H9 (cell line): ENCODE measurements at regions not wholly inside any gene's neighbourhood (a gene's known extent, or its start where the extent isn't known, plus 50 kb on each side); places are given as distances from the start of the nearest gene placed in this dataset.
A peak's percentile ranks its signal among the peaks of the same experiment; 100 is the strongest.

ENCODE experiments used
- DNase-seq: peaks from one replicate; pipeline ENCODE4 v3.0.0-alpha.2; 2017
- H2AFZ ChIP-seq: one replicate; pipeline ENCODE4 v1.6.1; 2013; ENCODE audit warnings: mild to moderate bottlenecking, low read length, control low read depth, moderate library complexity
- H2AK5ac ChIP-seq: 2 replicates; pipeline ENCODE4 v1.6.1; 2013; ENCODE audit warnings: low read length, control low read depth, mixed read lengths; ENCODE audit not compliant: insufficient read length
- H2BK120ac ChIP-seq: one replicate; pipeline ENCODE4 v1.6.1; 2013; ENCODE audit warnings: low read depth, mild to moderate bottlenecking, low read length, control low read depth, inconsistent platforms; ENCODE audit not compliant: poor library complexity, severe bottlenecking
- H2BK12ac ChIP-seq: 2 replicates; pipeline ENCODE4 v1.6.1; 2013; ENCODE audit warnings: low read length, control low read depth, mixed read lengths, low read depth; ENCODE audit not compliant: insufficient read length
- H2BK15ac ChIP-seq: 2 replicates; pipeline ENCODE4 v1.6.1; 2013; ENCODE audit warnings: low read depth, low read length, control low read depth
- H2BK20ac ChIP-seq: one replicate; pipeline ENCODE4 v1.6.1; 2013; ENCODE audit warnings: low read depth, mild to moderate bottlenecking, low read length, control low read depth, inconsistent platforms; ENCODE audit not compliant: poor library complexity, severe bottlenecking
- H2BK5ac ChIP-seq: 2 replicates; pipeline ENCODE4 v1.6.1; 2013; ENCODE audit warnings: low read length, control low read depth, mixed read lengths; ENCODE audit not compliant: insufficient read length
- H3K14ac ChIP-seq: 2 replicates; pipeline ENCODE4 v1.6.1; 2013; ENCODE audit warnings: low read length, control low read depth; ENCODE audit not compliant: insufficient read depth
- H3K18ac ChIP-seq: 2 replicates; pipeline ENCODE4 v1.6.1; 2013; ENCODE audit warnings: low read depth, mild to moderate bottlenecking, mixed read lengths, low read length, control low read depth; ENCODE audit not compliant: insufficient read length
- H3K23ac ChIP-seq: 2 replicates; pipeline ENCODE4 v1.6.1; 2013; ENCODE audit warnings: low read length, control low read depth, mixed read lengths, low read depth; ENCODE audit not compliant: insufficient read length
- H3K23me2 ChIP-seq: 2 replicates; pipeline ENCODE4 v1.6.1; 2013; ENCODE audit warnings: low read depth, mild to moderate bottlenecking, mixed read lengths, low read length, control low read depth; ENCODE audit not compliant: insufficient read length, poor library complexity, severe bottlenecking
- H3K27ac ChIP-seq: 2 replicates; pipeline ENCODE4 v1.5.1; 2013; ENCODE audit warnings: low read length, control low read depth, mixed read lengths, low read depth; ENCODE audit not compliant: insufficient read length
- H3K27me3 ChIP-seq: 2 replicates; pipeline ENCODE4 v1.6.1; 2013; ENCODE audit warnings: low read length, control low read depth, inconsistent platforms; ENCODE audit not compliant: insufficient read depth
- H3K4ac ChIP-seq: 2 replicates; pipeline ENCODE4 v1.6.1; 2013; ENCODE audit warnings: low read depth, mild to moderate bottlenecking, control low read depth, inconsistent platforms, low read length, moderate library complexity
- H3K4me1 ChIP-seq: 2 replicates; pipeline ENCODE4 v1.6.1; 2013; ENCODE audit warnings: low read length, control low read depth, inconsistent platforms; ENCODE audit not compliant: insufficient read depth
- H3K4me2 ChIP-seq: 2 replicates; pipeline ENCODE4 v1.6.1; 2013; ENCODE audit warnings: low read length, control low read depth, mixed read lengths; ENCODE audit not compliant: insufficient read length, insufficient read depth
- H3K56ac ChIP-seq: 2 replicates; pipeline ENCODE4 v1.6.1; 2013; ENCODE audit warnings: low read depth, mild to moderate bottlenecking, mixed read lengths, low read length, control low read depth; ENCODE audit not compliant: insufficient read length
- H3K79me1 ChIP-seq: 2 replicates; pipeline ENCODE4 v1.6.1; 2013; ENCODE audit warnings: low read depth, mild to moderate bottlenecking, moderate library complexity, low read length, control low read depth, inconsistent platforms; ENCODE audit not compliant: insufficient read depth, poor library complexity, severe bottlenecking
- H3K79me2 ChIP-seq: 2 replicates; pipeline ENCODE4 v1.6.1; 2013; ENCODE audit warnings: low read length, control low read depth, inconsistent platforms; ENCODE audit not compliant: insufficient read depth
- H3K9ac ChIP-seq: 2 replicates; pipeline ENCODE4 v1.6.1; 2013; ENCODE audit warnings: low read length, control low read depth, mixed read lengths; ENCODE audit not compliant: insufficient read length; ENCODE audit errors: extremely low read depth
- H3K9me3 ChIP-seq: one replicate; pipeline ENCODE4 v1.6.1; 2013; ENCODE audit warnings: low read depth, low read length, inconsistent platforms; ENCODE audit not compliant: control insufficient read depth
- H3T11ph ChIP-seq: one replicate; pipeline ENCODE4 v1.6.1; 2013; ENCODE audit warnings: mild to moderate bottlenecking, low read length, control low read depth, inconsistent platforms
- H4K20me1 ChIP-seq: one replicate; pipeline ENCODE4 v1.6.1; 2013; ENCODE audit not compliant: control insufficient read depth, insufficient read length, insufficient read depth
- H4K5ac ChIP-seq: 2 replicates; pipeline ENCODE4 v1.6.1; 2013; ENCODE audit warnings: low read depth, mild to moderate bottlenecking, mixed read lengths, low read length, control low read depth; ENCODE audit not compliant: insufficient read length
- H4K8ac ChIP-seq: replicated peaks from 2 replicates; pipeline ENCODE4 v1.6.1; 2013; ENCODE audit warnings: low read length, control low read depth, mixed read lengths, low read depth; ENCODE audit not compliant: insufficient read length
- H4K91ac ChIP-seq: 2 replicates; pipeline ENCODE4 v1.6.1; 2013; ENCODE audit warnings: low read depth, mild to moderate bottlenecking, moderate library complexity, mixed read lengths, low read length, control low read depth; ENCODE audit not compliant: insufficient read length
- H3K27ac Mint-ChIP-seq, 3 experiments: 2 replicates in 2 of 3; 3 replicates in 1 of 3; pipeline ENCODE4 v1.8.0; 2020 to 2021; ENCODE audit warnings: mixed read lengths in 3 of 3, mild to moderate bottlenecking in 1 of 3, moderate library complexity in 1 of 3
- H3K27me3 Mint-ChIP-seq: 2 replicates; pipeline ENCODE4 v1.8.0; 2021; ENCODE audit warnings: low read depth, mild to moderate bottlenecking, moderate library complexity, mixed read lengths
- H3K36me3 Mint-ChIP-seq, 3 experiments: 2 replicates in 2 of 3; 3 replicates in 1 of 3; pipeline ENCODE4 v1.8.0; 2020 to 2021; ENCODE audit warnings: low read depth in 3 of 3, mixed read lengths in 3 of 3; ENCODE audit not compliant: insufficient read depth in 1 of 3
- H3K4me1 Mint-ChIP-seq, 2 experiments: 2 replicates each; pipeline ENCODE4 v1.8.0; 2020; ENCODE audit warnings: mixed read lengths in 2 of 2
- H3K4me3 Mint-ChIP-seq, 2 experiments: 2 replicates in 1 of 2; 3 replicates in 1 of 2; pipeline ENCODE4 v1.8.0; 2020 to 2021; ENCODE audit warnings: mild to moderate bottlenecking in 2 of 2, mixed read lengths in 2 of 2, moderate library complexity in 1 of 2
- H3K9me3 Mint-ChIP-seq, 2 experiments: 2 replicates in 1 of 2; 3 replicates in 1 of 2; pipeline ENCODE4 v1.8.0; 2020; ENCODE audit warnings: mild to moderate bottlenecking in 2 of 2, mixed read lengths in 2 of 2, moderate library complexity in 1 of 2
- WGBS: extraction: QIAGEN DNeasy Blood & Tissue Kit; methylation state at CpG from one replicate; pipeline ENCODE4 v1.1.7; 2013; ENCODE audit warnings: missing lambda C conversion rate, low lambda C conversion rate, mixed read lengths; ENCODE audit not compliant: insufficient read length; ENCODE audit errors: extremely low coverage; 5-methylcytosine and 5-hydroxymethylcytosine counted together
- TF ChIP-seq, protein P1 (sequence below): fragments of 200-600 bp; sonication (generic); conservative IDR thresholded peaks from 3 replicates; pipeline ENCODE4 v1.8.0; 2021; ENCODE audit warnings: antibody characterized with exemption, mild to moderate bottlenecking

DNA sequence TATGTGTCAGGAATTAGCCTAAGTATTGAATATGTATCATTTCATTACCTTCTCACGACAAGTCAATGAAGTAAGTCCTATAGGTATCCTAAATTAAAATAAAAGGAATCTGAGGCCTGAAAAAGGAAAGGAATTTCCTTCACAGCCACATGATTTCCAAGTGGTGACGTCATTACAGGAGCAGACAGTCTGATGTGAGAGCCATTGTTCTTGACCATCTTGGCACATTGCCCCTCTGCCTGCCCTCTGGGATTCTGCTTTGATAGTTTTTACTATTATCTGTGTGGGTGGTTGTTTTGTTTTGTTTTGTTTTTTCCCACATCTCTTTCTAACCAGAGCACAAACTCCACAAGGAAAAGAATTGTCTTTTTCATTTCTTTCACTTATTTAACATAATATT, 219.8 kb upstream of the UFL1 start:
- no peaks in the 10 kb centered on the region; a peak in 1 of 4 replicates for H3K4me1 Mint-ChIP-seq
- Histone ChIP-seq H4K20me1 (no peaks in the 10 kb centered on the region), H3K79me1 (no peaks in the 10 kb centered on the region), H2BK120ac (no peak overlapping the region), H3K9me3 (no peaks in the 10 kb centered on the region), H3T11ph (no peak overlapping the region), H2BK15ac (no peak overlapping the region), H2BK20ac (no peak overlapping the region), H3K14ac (no peak overlapping the region), H3K18ac (no peak overlapping the region), H3K79me2 (no peaks in the 10 kb centered on the region), H4K8ac (no peak overlapping the region), H3K27ac (no peak overlapping the region), H2BK5ac (no peak overlapping the region), H3K27me3 (no peaks in the 10 kb centered on the region), H4K91ac (no peak overlapping the region), H3K23ac (no peak overlapping the region), H3K9ac (no peak overlapping the region), H3K4me1 (no peaks in the 10 kb centered on the region), H3K56ac (no peak overlapping the region), H2AFZ (no peak overlapping the region), H2BK12ac (no peak overlapping the region), H3K23me2 (no peaks in the 10 kb centered on the region), H3K4ac (no peak overlapping the region), H2AK5ac (no peak overlapping the region), H4K5ac (no peak overlapping the region), H3K4me2 (no peak overlapping the region)
- H3K27ac Mint-ChIP-seq: 0 out of 7 replicates have a peak overlapping the region, but pooled peaks of 1 of the 3 experiments have one; percentile 23
- TF ChIP-seq, protein P1, sequence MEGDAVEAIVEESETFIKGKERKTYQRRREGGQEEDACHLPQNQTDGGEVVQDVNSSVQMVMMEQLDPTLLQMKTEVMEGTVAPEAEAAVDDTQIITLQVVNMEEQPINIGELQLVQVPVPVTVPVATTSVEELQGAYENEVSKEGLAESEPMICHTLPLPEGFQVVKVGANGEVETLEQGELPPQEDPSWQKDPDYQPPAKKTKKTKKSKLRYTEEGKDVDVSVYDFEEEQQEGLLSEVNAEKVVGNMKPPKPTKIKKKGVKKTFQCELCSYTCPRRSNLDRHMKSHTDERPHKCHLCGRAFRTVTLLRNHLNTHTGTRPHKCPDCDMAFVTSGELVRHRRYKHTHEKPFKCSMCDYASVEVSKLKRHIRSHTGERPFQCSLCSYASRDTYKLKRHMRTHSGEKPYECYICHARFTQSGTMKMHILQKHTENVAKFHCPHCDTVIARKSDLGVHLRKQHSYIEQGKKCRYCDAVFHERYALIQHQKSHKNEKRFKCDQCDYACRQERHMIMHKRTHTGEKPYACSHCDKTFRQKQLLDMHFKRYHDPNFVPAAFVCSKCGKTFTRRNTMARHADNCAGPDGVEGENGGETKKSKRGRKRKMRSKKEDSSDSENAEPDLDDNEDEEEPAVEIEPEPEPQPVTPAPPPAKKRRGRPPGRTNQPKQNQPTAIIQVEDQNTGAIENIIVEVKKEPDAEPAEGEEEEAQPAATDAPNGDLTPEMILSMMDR: no peak
- no peak overlapping the region for H3K4me3 Mint-ChIP-seq
- H3K36me3 Mint-ChIP-seq: no peaks in the 10 kb centered on the region
- H3K9me3 Mint-ChIP-seq: no peaks in the 10 kb centered on the region
- H3K27me3 Mint-ChIP-seq: no peaks in the 10 kb centered on the region
- no peak for DNase-seq
- WGBS: no CpG with 5 or more reads among the region's 2 CpGs
